ENCODE measurements at regions not wholly inside any gene's neighbourhood (a gene's known extent, or its start where the extent isn't known, plus 50 kb on each side); places are given as distances from the start of the nearest gene placed in this dataset.
A peak's percentile ranks its signal among the peaks of the same experiment; 100 is the strongest.

DNA sequence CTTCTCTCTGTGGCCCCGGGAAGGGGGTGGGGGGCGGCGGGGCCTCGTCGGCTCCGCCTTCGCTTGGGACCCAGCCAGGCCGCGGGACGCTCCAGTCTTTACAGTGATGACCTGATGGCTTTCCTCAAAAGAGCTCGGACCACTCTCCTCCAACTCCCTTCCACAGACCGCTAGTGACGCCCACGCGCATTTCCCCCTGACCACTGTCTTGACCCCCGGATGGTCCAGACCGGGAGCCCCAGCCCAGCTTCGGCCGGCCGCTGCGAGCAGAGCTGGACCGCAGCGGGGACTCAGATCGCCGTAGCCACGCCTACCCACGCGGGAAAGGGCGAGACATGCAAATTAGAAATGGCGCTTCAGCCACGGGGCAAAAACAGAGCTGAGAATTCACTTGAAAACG lies 81.6 kb upstream of the RNU2-1 start:
- Histone ChIP-seq H4K20me1 (ENCODE audit: low read depth) (no peaks in the 10 kb centered on the region), H3K4me3 (no peak overlapping the region), H3K9me3 (ENCODE audit: low read depth) (peaks cover 9% of the 10 kb centered on the region), H3F3A (ENCODE audit: low read depth) (no peaks in the 10 kb centered on the region), H3K4me2 (no peak overlapping the region), H3K79me2 (ENCODE audit: low read depth) (no peaks in the 10 kb centered on the region), H3K36me3 (no peaks in the 10 kb centered on the region), H3K27me3 (no peaks in the 10 kb centered on the region), H3K9ac (no peak overlapping the region), H2AFZ (replicated peaks) (no peak overlapping the region), H3K4me1 (no peaks in the 10 kb centered on the region), H3K27ac (no peak overlapping the region)
- Mint-ChIP-seq H3K27ac (no peak overlapping the region), H3K9me3 (peaks cover 26% of the 10 kb centered on the region), H3K4me1 (peaks cover 3% of the 10 kb centered on the region), H3K27me3 (ENCODE audit: insufficient read depth, low read depth) (peaks cover 10% of the 10 kb centered on the region), H3K4me3 (no peak overlapping the region), H3K36me3 (no peaks in the 10 kb centered on the region)
- no peak for DNase-seq (ENCODE audit: low spot score)
- TF ChIP-seq EZH2phosphoT487 (IDR thresholded peaks at IDR 0.05) (no peak), EZH2 (IDR thresholded peaks at IDR 0.05) (no peak)
- TF ChIP-seq, protein P1, sequence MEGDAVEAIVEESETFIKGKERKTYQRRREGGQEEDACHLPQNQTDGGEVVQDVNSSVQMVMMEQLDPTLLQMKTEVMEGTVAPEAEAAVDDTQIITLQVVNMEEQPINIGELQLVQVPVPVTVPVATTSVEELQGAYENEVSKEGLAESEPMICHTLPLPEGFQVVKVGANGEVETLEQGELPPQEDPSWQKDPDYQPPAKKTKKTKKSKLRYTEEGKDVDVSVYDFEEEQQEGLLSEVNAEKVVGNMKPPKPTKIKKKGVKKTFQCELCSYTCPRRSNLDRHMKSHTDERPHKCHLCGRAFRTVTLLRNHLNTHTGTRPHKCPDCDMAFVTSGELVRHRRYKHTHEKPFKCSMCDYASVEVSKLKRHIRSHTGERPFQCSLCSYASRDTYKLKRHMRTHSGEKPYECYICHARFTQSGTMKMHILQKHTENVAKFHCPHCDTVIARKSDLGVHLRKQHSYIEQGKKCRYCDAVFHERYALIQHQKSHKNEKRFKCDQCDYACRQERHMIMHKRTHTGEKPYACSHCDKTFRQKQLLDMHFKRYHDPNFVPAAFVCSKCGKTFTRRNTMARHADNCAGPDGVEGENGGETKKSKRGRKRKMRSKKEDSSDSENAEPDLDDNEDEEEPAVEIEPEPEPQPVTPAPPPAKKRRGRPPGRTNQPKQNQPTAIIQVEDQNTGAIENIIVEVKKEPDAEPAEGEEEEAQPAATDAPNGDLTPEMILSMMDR (IDR thresholded peaks at IDR 0.05): no peak

DNA sequence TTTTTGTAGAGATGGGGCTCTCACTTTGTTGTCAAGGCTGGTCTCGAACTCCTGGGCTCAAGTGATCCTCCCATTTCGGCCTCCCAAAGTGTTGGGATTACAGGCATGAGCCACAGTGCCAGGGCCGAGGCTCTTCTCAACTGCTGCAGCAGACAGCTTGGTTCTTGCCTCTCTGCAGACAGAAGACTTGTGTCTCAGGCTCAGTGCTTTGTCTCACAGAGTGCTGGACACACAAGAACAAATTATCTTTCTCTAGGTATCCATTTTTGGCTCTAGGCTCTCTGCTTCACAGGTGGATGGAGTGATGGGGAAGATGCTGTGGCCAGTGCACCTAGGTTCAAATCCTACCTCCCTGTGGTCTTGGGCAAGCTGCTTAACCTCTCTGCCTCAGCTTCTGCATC lies 80.8 kb upstream of the RNU2-1 start:
- Histone ChIP-seq H3K27me3 (no peaks in the 10 kb centered on the region), H3K9ac (no peak overlapping the region), H3K27ac (no peak overlapping the region), H3K4me1 (no peaks in the 10 kb centered on the region), H3K4me2 (no peak overlapping the region), H3K9me3 (ENCODE audit: low read depth) (peaks cover 5% of the 10 kb centered on the region), H3F3A (ENCODE audit: low read depth) (no peaks in the 10 kb centered on the region), H4K20me1 (ENCODE audit: low read depth) (no peaks in the 10 kb centered on the region), H3K4me3 (no peak overlapping the region), H3K79me2 (ENCODE audit: low read depth) (no peaks in the 10 kb centered on the region), H3K36me3 (no peaks in the 10 kb centered on the region), H2AFZ (replicated peaks) (no peak overlapping the region)
- peaks cover 10% of the 10 kb centered on the region for H3K27me3 Mint-ChIP-seq (ENCODE audit: insufficient read depth, low read depth)
- TF ChIP-seq, protein P1 (IDR thresholded peaks at IDR 0.05): no peak
- TF ChIP-seq EZH2phosphoT487 (IDR thresholded peaks at IDR 0.05) (no peak), EZH2 (IDR thresholded peaks at IDR 0.05) (no peak)
- peaks cover 19% of the 10 kb centered on the region for H3K9me3 Mint-ChIP-seq
- no peak for DNase-seq (ENCODE audit: low spot score)
- no peak overlapping the region for H3K27ac Mint-ChIP-seq
- peaks cover 3% of the 10 kb centered on the region for H3K4me1 Mint-ChIP-seq
- no peaks in the 10 kb centered on the region for H3K36me3 Mint-ChIP-seq
- H3K4me3 Mint-ChIP-seq: no peak overlapping the region

DNA sequence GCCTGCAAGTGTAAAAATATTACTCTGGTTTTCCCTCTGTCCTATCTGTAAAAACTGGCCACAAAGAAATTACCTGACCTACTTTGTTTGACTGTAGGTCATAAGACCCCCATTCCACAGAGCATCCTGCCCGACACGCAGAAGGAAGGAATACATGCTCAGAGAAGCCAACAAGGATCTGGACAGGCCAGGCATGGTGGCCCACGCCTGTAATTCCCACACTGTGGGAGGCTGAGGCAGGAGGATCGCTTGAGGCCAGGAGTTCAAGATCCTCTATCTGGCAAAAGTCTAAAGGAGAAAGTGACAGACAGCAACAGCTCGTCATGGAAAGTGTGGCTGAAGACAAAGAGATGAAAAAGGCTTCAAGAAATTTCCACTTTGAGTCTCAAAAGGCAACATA lies 78.2 kb upstream of the RNU2-1 start:
- Histone ChIP-seq H3K4me1 (no peaks in the 10 kb centered on the region), H3K27ac (no peak overlapping the region), H3K36me3 (no peaks in the 10 kb centered on the region), H2AFZ (replicated peaks) (no peak overlapping the region), H3K9ac (no peak overlapping the region), H3K9me3 (ENCODE audit: low read depth) (no peaks in the 10 kb centered on the region), H4K20me1 (ENCODE audit: low read depth) (no peaks in the 10 kb centered on the region), H3F3A (ENCODE audit: low read depth) (no peaks in the 10 kb centered on the region), H3K4me2 (no peak overlapping the region), H3K4me3 (no peak overlapping the region), H3K79me2 (ENCODE audit: low read depth) (no peaks in the 10 kb centered on the region), H3K27me3 (no peaks in the 10 kb centered on the region)
- no peak for DNase-seq (ENCODE audit: low spot score)
- Mint-ChIP-seq H3K9me3 (no peaks in the 10 kb centered on the region), H3K4me1 (peaks cover 4% of the 10 kb centered on the region), H3K27me3 (ENCODE audit: insufficient read depth, low read depth) (peaks cover 8% of the 10 kb centered on the region), H3K4me3 (no peak overlapping the region), H3K27ac (peak overlapping the region; percentile 9), H3K36me3 (no peaks in the 10 kb centered on the region)
- TF ChIP-seq EZH2phosphoT487 (IDR thresholded peaks at IDR 0.05): no peak
- TF ChIP-seq, protein P1 (IDR thresholded peaks at IDR 0.05): no peak
- no peak for TF ChIP-seq EZH2 (IDR thresholded peaks at IDR 0.05)
